HEK293T (cell line): ENCODE measurements at regions not wholly inside any gene's neighbourhood (a gene's known extent, or its start where the extent isn't known, plus 50 kb on each side); places are given as distances from the start of the nearest gene placed in this dataset.

Experiments
- CTCF ChIA-PET: fragments of 350-600 bp; formaldehyde crosslinking; extraction: SDS; loops from one replicate; lab custom pipeline; 2021; ENCODE audit warnings: antibody characterized with exemption, inconsistent platforms; lab: Yijun Ruan, JAX
- POLR2A ChIA-PET: fragments of 350-600 bp; formaldehyde crosslinking; extraction: SDS; loops from one replicate; lab custom pipeline; 2020; ENCODE audit warnings: antibody characterized with exemption, inconsistent platforms; lab: Yijun Ruan, JAX
- DNase-seq: peaks from one replicate; pipeline ENCODE4 v3.0.0; 2012; ENCODE audit warnings: mixed read lengths; ENCODE audit errors: extremely low spot score
- ARNT ChIP-seq: fragments of 450-650 bp; IDR thresholded peaks from 2 replicates; pipeline ENCODE4 v1.6.1; 2017; ENCODE audit warnings: mild to moderate bottlenecking
- BHLHE40 ChIP-seq: fragments of 450-650 bp; IDR thresholded peaks from 2 replicates; pipeline ENCODE4 v1.6.1; 2016; ENCODE audit warnings: mild to moderate bottlenecking, moderate library complexity, borderline replicate concordance
- CTBP1 ChIP-seq: fragments of 450-650 bp; IDR thresholded peaks from 2 replicates; pipeline ENCODE4 v1.6.1; 2016; ENCODE audit warnings: borderline replicate concordance
- ELF4 ChIP-seq: fragments of 450-650 bp; IDR thresholded peaks from 2 replicates; pipeline ENCODE4 v1.6.1; 2017; ENCODE audit warnings: antibody characterized with exemption
- FOXA1 ChIP-seq: fragments of 450-650 bp; IDR thresholded peaks from 2 replicates; pipeline ENCODE4 v1.6.1; 2016; ENCODE audit warnings: mild to moderate bottlenecking
- FOXK2 ChIP-seq: fragments of 450-650 bp; IDR thresholded peaks from 2 replicates; pipeline ENCODE4 v1.6.1; 2016; ENCODE audit warnings: mild to moderate bottlenecking
- FOXM1 ChIP-seq: fragments of 450-650 bp; IDR thresholded peaks from 2 replicates; pipeline ENCODE4 v1.6.1; 2017; ENCODE audit warnings: mild to moderate bottlenecking, borderline replicate concordance
- HDGF ChIP-seq: fragments of 450-650 bp; IDR thresholded peaks from 2 replicates; pipeline ENCODE4 v1.6.1; 2017; ENCODE audit warnings: antibody characterized with exemption, borderline replicate concordance
- L3MBTL2 ChIP-seq: fragments of 450-650 bp; conservative IDR thresholded peaks from 2 replicates; pipeline ENCODE4 v1.6.1; 2016; ENCODE audit warnings: mild to moderate bottlenecking
- LEF1 ChIP-seq: fragments of 450-650 bp; IDR thresholded peaks from 2 replicates; pipeline ENCODE4 v1.6.1; 2017; ENCODE audit warnings: mild to moderate bottlenecking, borderline replicate concordance
- NFRKB ChIP-seq: fragments of 450-650 bp; IDR thresholded peaks from 2 replicates; pipeline ENCODE4 v1.6.1; 2016; ENCODE audit warnings: mild to moderate bottlenecking, moderate library complexity
- PKNOX1 ChIP-seq: fragments of 450-650 bp; IDR thresholded peaks from 2 replicates; pipeline ENCODE4 v1.6.1; 2016
- SP1 ChIP-seq: fragments of 450-650 bp; IDR thresholded peaks from 2 replicates; pipeline ENCODE4 v1.6.1; 2017
- SUZ12 ChIP-seq: fragments of 450-650 bp; IDR thresholded peaks from 2 replicates; pipeline ENCODE4 v1.6.1; 2016; ENCODE audit warnings: mild to moderate bottlenecking
- TARDBP ChIP-seq: fragments of 450-650 bp; IDR thresholded peaks from 2 replicates; pipeline ENCODE4 v1.6.1; 2016
- ZNF384 ChIP-seq: fragments of 450-650 bp; IDR thresholded peaks from 2 replicates; pipeline ENCODE4 v1.6.1; 2016

- ChIA-PET POLR2A (no interaction called here), CTCF (no interaction called here)
- TF ChIP-seq FOXM1 = no peak
- no peak for TF ChIP-seq SP1
- no peak for TF ChIP-seq SUZ12
- no peak for DNase-seq
These were observed 425.1 kb downstream of the FOXA2 start for GRCh38 chr20:22159276-22159675.

- ChIA-PET CTCF (no interaction called here), POLR2A (no interaction called here)
- no peak for DNase-seq
These were observed 422.1 kb downstream of the PAX1 start for GRCh38 chr20:22127587-22127986.

GRCh38 chr20:22106308-22106938 lies 401.0 kb downstream of the PAX1 start:
- TF ChIP-seq BHLHE40 (no peak), ZNF384 (no peak), ARNT (no peak), SUZ12 (no peak), FOXM1 (no peak), CTBP1 (no peak), FOXA1 (no peak), HDGF (no peak)
- DNase-seq = no peak
- ChIA-PET CTCF (interaction anchor here (0.7 kb wide), 1 partner anchor 294 kb away, joined by 4 read pairs; no protein-coding TSS in a partner anchor), POLR2A (no interaction called here)

More at GRCh38 chr20:22127587-22127986, 422.1 kb downstream of the PAX1 start:
- TF ChIP-seq TARDBP = no peak
- no peak for TF ChIP-seq BHLHE40
- TF ChIP-seq CTBP1 = no peak
- TF ChIP-seq FOXK2 = no peak
- TF ChIP-seq LEF1 = no peak
- TF ChIP-seq ARNT = no peak
- no peak for TF ChIP-seq HDGF
- no peak for TF ChIP-seq ZNF384
- no peak for TF ChIP-seq L3MBTL2
- no peak for TF ChIP-seq ELF4
- no peak for TF ChIP-seq SP1
- no peak for TF ChIP-seq PKNOX1
- no peak for TF ChIP-seq NFRKB
- no peak for TF ChIP-seq FOXA1
- no peak for TF ChIP-seq FOXM1

- CTCF ChIA-PET = no interaction called here
- POLR2A ChIA-PET = no interaction called here
- no peak for DNase-seq
- TF ChIP-seq L3MBTL2 = no peak
- TF ChIP-seq FOXK2 = no peak
- no peak for TF ChIP-seq BHLHE40
- no peak for TF ChIP-seq ARNT
These were observed 396.1 kb downstream of the PAX1 start for GRCh38 chr20:22101606-22102005.

DNA sequence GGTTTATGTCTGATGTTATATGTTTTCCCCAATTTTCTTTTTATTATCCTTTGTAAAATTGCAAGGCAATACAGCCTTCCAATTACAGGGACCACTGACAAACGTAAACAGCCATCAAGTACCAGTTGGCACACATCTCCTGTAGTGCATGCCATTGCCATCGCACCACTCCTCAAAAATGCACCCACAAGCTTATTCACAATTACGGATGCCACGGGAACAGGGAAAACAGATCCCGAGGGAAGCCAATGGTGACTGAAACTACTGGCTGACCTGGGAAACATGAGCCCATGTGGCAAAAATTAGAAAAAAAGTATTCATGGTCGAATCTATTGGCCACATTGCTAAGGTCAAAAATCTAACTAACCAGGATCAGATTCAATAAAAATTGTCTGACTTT lies 395.2 kb downstream of the PAX1 start:
- CTCF ChIA-PET = no interaction called here
- DNase-seq = no peak
- POLR2A ChIA-PET = no interaction called here
- TF ChIP-seq LEF1 = no peak

- no peak for TF ChIP-seq HDGF
- no peak for TF ChIP-seq NFRKB
- no peak for TF ChIP-seq SP1
- no peak for TF ChIP-seq CTBP1
- TF ChIP-seq FOXK2 = no peak
- no peak for TF ChIP-seq ZNF384
- TF ChIP-seq ARNT = no peak
- TF ChIP-seq L3MBTL2 = no peak
- TF ChIP-seq PKNOX1 = no peak
- TF ChIP-seq ELF4 = no peak
- no peak for TF ChIP-seq SUZ12
- TF ChIP-seq LEF1 = no peak
- TF ChIP-seq FOXM1 = no peak
- no peak for TF ChIP-seq BHLHE40
- no peak for TF ChIP-seq TARDBP
- no peak for TF ChIP-seq FOXA1
- no peak for DNase-seq
- CTCF ChIA-PET = no interaction called here
- POLR2A ChIA-PET = no interaction called here
These were observed 393.9 kb downstream of the PAX1 start for GRCh38 chr20:22099348-22099747.

GRCh38 chr20:22098511-22098910 lies 393.0 kb downstream of the PAX1 start:
- TF ChIP-seq HDGF (no peak), LEF1 (no peak), FOXA1 (no peak), PKNOX1 (no peak), ZNF384 (no peak)
- CTCF ChIA-PET = no interaction called here
- no peak for DNase-seq
- POLR2A ChIA-PET = no interaction called here
